ENCODE measurements at regions not wholly inside any gene's neighbourhood (a gene's known extent, or its start where the extent isn't known, plus 50 kb on each side); places are given as distances from the start of the nearest gene placed in this dataset.

- TF ChIP-seq POLR2AphosphoS5 (IDR thresholded peaks at IDR 0.05; ENCODE audit: low read depth) (no peak), CTCF (conservative IDR thresholded peaks at IDR 0.05; ENCODE audit: low read depth in 2 of 2) (no peak), EZH2 (IDR thresholded peaks at IDR 0.05; ENCODE audit: low read depth, unreplicated experiment) (no peak), REST (IDR thresholded peaks at IDR 0.05; ENCODE audit: unreplicated experiment) (no peak), NANOG (IDR thresholded peaks at IDR 0.05; ENCODE audit: borderline replicate concordance) (no peak), CREB1 (CRISPR knock-in tag; IDR thresholded peaks at IDR 0.05; ENCODE audit: low read depth) (no peak), EZH2phosphoT487 (IDR thresholded peaks at IDR 0.05; ENCODE audit: unreplicated experiment) (no peak), STAT1 (IDR thresholded peaks at IDR 0.05; ENCODE audit: unreplicated experiment) (no peak), ETS1 (IDR thresholded peaks at IDR 0.05) (no peak), JUNB (IDR thresholded peaks at IDR 0.05; ENCODE audit: unreplicated experiment) (no peak), ZNF114 (CRISPR knock-in tag; IDR thresholded peaks at IDR 0.05) (no peak), ZNF462 (CRISPR knock-in tag; IDR thresholded peaks at IDR 0.05) (no peak), ZNF331 (CRISPR knock-in tag; IDR thresholded peaks at IDR 0.05; ENCODE audit: low read depth) (no peak)
These were observed 173.3 kb downstream of the CD83 start for GRCh38 chr6:14290772-14291330.
